Smooth muscle cell (in vitro differentiated cells): ENCODE measurements at regions not wholly inside any gene's neighbourhood (a gene's known extent, or its start where the extent isn't known, plus 50 kb on each side); places are given as distances from the start of the nearest gene placed in this dataset.

Experiments
- DNase-seq: peaks from one replicate; lab custom pipeline; 2025; ENCODE audit not compliant: unreplicated experiment; lab: John Stamatoyannopoulos, UW
- H2AFZ ChIP-seq: fragments of 200-600 bp; sonication (generic); 2 replicates; pipeline ENCODE4 v1.6.0; 2016; ENCODE audit warnings: antibody characterized with exemption, low read depth, mild to moderate bottlenecking
- H3F3A ChIP-seq: fragments of 200-600 bp; sonication (generic); 2 replicates; pipeline ENCODE4 v1.6.0; 2017; ENCODE audit warnings: antibody characterized with exemption, low read depth
- H3K27ac ChIP-seq: fragments of 200-600 bp; sonication (generic); 2 replicates; pipeline ENCODE4 v1.5.1; 2016; ENCODE audit warnings: low read depth, mild to moderate bottlenecking
- H3K27me3 ChIP-seq: fragments of 200-600 bp; sonication (generic); 2 replicates; pipeline ENCODE4 v1.6.1; 2016; ENCODE audit warnings: low read depth, mild to moderate bottlenecking
- H3K36me3 ChIP-seq: fragments of 200-600 bp; sonication (generic); 2 replicates; pipeline ENCODE4 v1.5.1; 2016; ENCODE audit warnings: low read depth
- H3K4me1 ChIP-seq: fragments of 200-600 bp; sonication (generic); 2 replicates; pipeline ENCODE4 v1.5.1; 2016; ENCODE audit warnings: low read depth
- H3K4me2 ChIP-seq: fragments of 200-600 bp; sonication (generic); 2 replicates; pipeline ENCODE4 v1.6.0; 2016; ENCODE audit warnings: mild to moderate bottlenecking
- H3K4me3 ChIP-seq: fragments of 200-600 bp; sonication (generic); 2 replicates; pipeline ENCODE4 v1.5.1; 2016; ENCODE audit warnings: mild to moderate bottlenecking
- H3K79me2 ChIP-seq: fragments of 200-600 bp; sonication (generic); 2 replicates; pipeline ENCODE4 v1.6.0; 2016; ENCODE audit warnings: low read depth, mild to moderate bottlenecking
- H3K9ac ChIP-seq: fragments of 200-600 bp; sonication (generic); 2 replicates; pipeline ENCODE4 v1.6.0; 2016; ENCODE audit warnings: low read depth
- H3K9me3 ChIP-seq: fragments of 200-600 bp; sonication (generic); replicated peaks from 2 replicates; pipeline ENCODE4 v1.5.1; 2016; ENCODE audit warnings: low read depth
- H4K20me1 ChIP-seq: fragments of 200-600 bp; sonication (generic); 2 replicates; pipeline ENCODE4 v1.6.0; 2016; ENCODE audit warnings: low read depth
- WGBS: methylation state at CpG from one replicate; pipeline ENCODE4 v1.1.7; 2016; ENCODE audit warnings: low lambda C conversion rate; 5-methylcytosine and 5-hydroxymethylcytosine counted together
- TF ChIP-seq, protein P1 (sequence below): fragments of 200-600 bp; sonication (generic); IDR thresholded peaks from 2 replicates; pipeline ENCODE4 v1.5.1; 2017; ENCODE audit warnings: borderline replicate concordance, mild to moderate bottlenecking, antibody characterized with exemption; ENCODE audit not compliant: insufficient read depth, poor library complexity, severe bottlenecking

DNA sequence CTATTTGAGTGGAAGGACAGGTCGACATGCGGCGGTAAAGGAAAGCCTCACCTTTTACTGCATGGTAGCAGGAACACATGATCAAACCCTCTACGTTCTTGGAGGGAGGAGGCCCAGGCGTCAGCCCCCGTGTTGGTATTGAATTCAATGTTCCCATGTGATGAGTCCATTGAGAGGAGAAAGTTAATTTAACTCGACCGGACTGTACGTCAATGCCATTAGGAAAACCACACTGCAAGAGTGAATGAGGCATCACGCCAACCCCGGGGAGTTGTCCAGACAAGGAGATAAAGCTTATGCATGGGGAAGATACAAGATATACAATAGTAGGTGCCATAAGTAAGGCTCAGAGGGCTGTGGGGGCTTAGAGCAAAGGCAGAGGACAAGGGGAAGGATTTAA lies 213.9 kb upstream of the ECI2 start:
- no peaks in the 10 kb centered on the region for H3K79me2 ChIP-seq
- WGBS = 91% methylated on average over 11 of the region's 11 CpGs
- H3K36me3 ChIP-seq = no peaks in the 10 kb centered on the region
- no peak for DNase-seq
- H3K27me3 ChIP-seq = no peaks in the 10 kb centered on the region
- no peaks in the 10 kb centered on the region for H3K9me3 ChIP-seq
- no peak overlapping the region for H3K4me2 ChIP-seq
- peaks cover 15% of the 10 kb centered on the region for H3F3A ChIP-seq
- no peak overlapping the region for H3K27ac ChIP-seq
- TF ChIP-seq, protein P1, sequence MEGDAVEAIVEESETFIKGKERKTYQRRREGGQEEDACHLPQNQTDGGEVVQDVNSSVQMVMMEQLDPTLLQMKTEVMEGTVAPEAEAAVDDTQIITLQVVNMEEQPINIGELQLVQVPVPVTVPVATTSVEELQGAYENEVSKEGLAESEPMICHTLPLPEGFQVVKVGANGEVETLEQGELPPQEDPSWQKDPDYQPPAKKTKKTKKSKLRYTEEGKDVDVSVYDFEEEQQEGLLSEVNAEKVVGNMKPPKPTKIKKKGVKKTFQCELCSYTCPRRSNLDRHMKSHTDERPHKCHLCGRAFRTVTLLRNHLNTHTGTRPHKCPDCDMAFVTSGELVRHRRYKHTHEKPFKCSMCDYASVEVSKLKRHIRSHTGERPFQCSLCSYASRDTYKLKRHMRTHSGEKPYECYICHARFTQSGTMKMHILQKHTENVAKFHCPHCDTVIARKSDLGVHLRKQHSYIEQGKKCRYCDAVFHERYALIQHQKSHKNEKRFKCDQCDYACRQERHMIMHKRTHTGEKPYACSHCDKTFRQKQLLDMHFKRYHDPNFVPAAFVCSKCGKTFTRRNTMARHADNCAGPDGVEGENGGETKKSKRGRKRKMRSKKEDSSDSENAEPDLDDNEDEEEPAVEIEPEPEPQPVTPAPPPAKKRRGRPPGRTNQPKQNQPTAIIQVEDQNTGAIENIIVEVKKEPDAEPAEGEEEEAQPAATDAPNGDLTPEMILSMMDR = no peak
- H4K20me1 ChIP-seq = no peaks in the 10 kb centered on the region
- H3K4me3 ChIP-seq = no peak overlapping the region
- peaks cover 5% of the 10 kb centered on the region for H3K4me1 ChIP-seq
- H3K9ac ChIP-seq = no peak overlapping the region
- H2AFZ ChIP-seq = no peak overlapping the region

DNA sequence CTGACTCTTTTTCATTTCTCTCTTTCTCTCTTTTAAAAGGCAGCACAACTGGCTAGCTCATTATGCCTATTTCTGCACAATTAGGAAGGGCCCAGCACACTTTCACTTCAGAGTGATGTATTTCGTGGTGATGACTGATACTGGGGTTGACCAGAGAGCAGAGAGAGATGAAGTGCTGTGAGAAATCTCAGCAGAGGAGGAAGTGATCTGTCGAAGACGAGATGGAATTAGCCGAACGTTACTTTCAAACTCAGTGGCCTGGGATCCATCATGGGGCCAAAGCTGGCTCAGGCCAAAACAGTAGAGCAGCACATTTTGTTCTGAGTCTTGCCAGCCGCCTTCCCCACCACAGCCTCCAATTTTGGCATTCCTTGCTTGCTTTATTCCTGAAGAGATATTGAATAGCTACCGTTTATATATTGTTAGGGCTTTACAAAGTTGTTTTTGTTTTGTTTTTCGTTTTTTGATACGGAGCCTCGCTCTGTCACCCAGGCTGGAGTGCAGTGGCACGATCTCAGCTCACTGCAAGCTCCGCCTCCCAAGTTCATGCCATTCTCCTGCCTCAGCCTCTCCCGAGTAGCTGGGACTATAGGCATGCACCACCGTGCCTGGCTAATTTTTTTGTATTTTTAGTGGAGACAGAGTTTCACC lies 213.2 kb upstream of the ECI2 start:
- H3K36me3 ChIP-seq = no peaks in the 10 kb centered on the region
- H3K27me3 ChIP-seq = no peaks in the 10 kb centered on the region
- H3K79me2 ChIP-seq = no peaks in the 10 kb centered on the region
- peak overlapping the region; percentile 86 for H3K27ac ChIP-seq
- H4K20me1 ChIP-seq = no peaks in the 10 kb centered on the region
- H3K4me2 ChIP-seq = peak overlapping the region; percentile 34
- no peak overlapping the region for H2AFZ ChIP-seq
- peak overlapping the region; percentile 5 for H3K9ac ChIP-seq
- TF ChIP-seq, protein P1 = no peak
- 49% methylated on average over 14 of the region's 14 CpGs for WGBS
- H3K9me3 ChIP-seq = no peaks in the 10 kb centered on the region
- peaks cover 5% of the 10 kb centered on the region for H3K4me1 ChIP-seq
- DNase-seq = no peak
- H3F3A ChIP-seq = peaks cover 9% of the 10 kb centered on the region
- H3K4me3 ChIP-seq = no peak overlapping the region

DNA sequence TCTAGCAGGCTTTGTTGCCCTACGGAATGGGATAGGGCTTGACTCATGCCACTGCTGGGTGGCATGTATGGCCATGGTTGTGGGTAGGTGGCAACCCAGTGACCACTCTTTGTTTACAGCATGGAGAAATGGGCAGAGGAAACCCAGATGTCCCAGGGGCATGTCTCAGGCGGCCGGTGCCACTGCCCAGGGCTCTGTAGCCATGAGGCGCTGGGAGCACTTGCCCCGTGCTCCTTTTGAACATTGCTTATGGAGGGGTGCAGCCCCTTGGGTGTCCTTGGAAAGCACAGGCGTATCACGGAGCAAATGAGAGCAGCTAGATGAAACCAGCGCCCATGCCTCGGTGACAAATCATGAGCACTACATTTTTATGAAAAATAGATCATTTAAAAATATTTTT lies 212.5 kb upstream of the ECI2 start:
- WGBS = over 99% methylated on average over 9 of the region's 9 CpGs
- TF ChIP-seq, protein P1 = no peak

More for the DNA sequence above, 212.5 kb upstream of the ECI2 start:
- Histone ChIP-seq H3K4me1 (peaks cover 5% of the 10 kb centered on the region), H3K4me3 (no peak overlapping the region), H3K36me3 (no peaks in the 10 kb centered on the region), H3F3A (peaks cover 9% of the 10 kb centered on the region), H3K79me2 (no peaks in the 10 kb centered on the region), H2AFZ (no peak overlapping the region), H3K9me3 (no peaks in the 10 kb centered on the region), H3K4me2 (peak overlapping the region; percentile 34), H3K27ac (peak overlapping the region; percentile 86), H3K9ac (peak overlapping the region; percentile 63), H3K27me3 (no peaks in the 10 kb centered on the region), H4K20me1 (no peaks in the 10 kb centered on the region)
- DNase-seq = no peak
